ENCODE measurements at regions not wholly inside any gene's neighbourhood (a gene's known extent, or its start where the extent isn't known, plus 50 kb on each side); places are given as distances from the start of the nearest gene placed in this dataset.

- DNase-seq, result no peak
- TF ChIP-seq POLR2A (IDR thresholded peaks at IDR 0.05) (no peak), CTCF (IDR thresholded peaks at IDR 0.05) (no peak)
- 62 to 79% (median 77%) methylated on average over 2 of the region's 2 CpGs for WGBS, 4 donors
- Histone ChIP-seq H3K36me3 (no peaks in the 10 kb centered on the region), H3K9me3 (no peaks in the 10 kb centered on the region), H3K27me3 (no peaks in the 10 kb centered on the region), H3K4me1 (peaks cover 0 to 41% (median 22%) of the 10 kb centered on the region in 12 donors), H3K27ac (no peak overlapping the region), H3K4me3 (no peak overlapping the region)
- ATAC-seq, result no peak
- intact Hi-C loops (cut with DNase I), result loop anchor here in 2 of 10 donors (10.0 kb wide), 2 partner anchors 99 to 171 kb away; partner anchors contain the start of gene PGRMC2 (in 1 of the 2)
Observed at GRCh38 chr4:128384091-128384520, 96.5 kb upstream of the PGRMC2 start.

GRCh38 chr4:128381748-128382559 is 94.3 kb upstream of the PGRMC2 start:
- Histone ChIP-seq H3K27me3 (no peaks in the 10 kb centered on the region), H3K9me3 (peaks cover 0 to 4% (median 0%) of the 10 kb centered on the region in 12 donors), H3K4me3 (no peak overlapping the region), H3K27ac (no peak overlapping the region), H3K4me1 (peaks cover 0 to 25% (median 11%) of the 10 kb centered on the region in 12 donors), H3K36me3 (no peaks in the 10 kb centered on the region)
- WGBS, 4 donors, result 70 to 85% (median 80%) methylated on average over 4 of the region's 4 CpGs
- ATAC-seq (no peak), DNase-seq (no peak)
- intact Hi-C loops (cut with DNase I), result loop anchor here in 2 of 10 donors (10.0 kb wide), 2 partner anchors 97 to 173 kb away; partner anchors contain the start of gene PGRMC2 (in 1 of the 2)
- no peak for TF ChIP-seq CTCF (IDR thresholded peaks at IDR 0.05)
- TF ChIP-seq POLR2A (IDR thresholded peaks at IDR 0.05), result no peak

- TF ChIP-seq CTCF (IDR thresholded peaks at IDR 0.05) (no peak), POLR2A (IDR thresholded peaks at IDR 0.05) (no peak)
- intact Hi-C loops (cut with DNase I), result loop anchor here in 2 of 10 donors (10.0 kb wide), 2 partner anchors 96 to 174 kb away; partner anchors contain the start of gene PGRMC2 (in 1 of the 2)
- Histone ChIP-seq H3K9me3 (peaks cover 0 to 13% (median 0%) of the 10 kb centered on the region in 12 donors), H3K36me3 (no peaks in the 10 kb centered on the region), H3K27me3 (no peaks in the 10 kb centered on the region), H3K4me3 (no peak overlapping the region), H3K27ac (no peak overlapping the region), H3K4me1 (peaks cover 0 to 8% (median 0%) of the 10 kb centered on the region in 12 donors)
- 91 to 94% (median 92%) methylated on average over 4 of the region's 4 CpGs for WGBS, 4 donors
- DNase-seq (no peak), ATAC-seq (no peak)
Observed at GRCh38 chr4:128380306-128380705, 92.7 kb upstream of the PGRMC2 start.

GRCh38 chr4:128379860-128380259 is 92.2 kb upstream of the PGRMC2 start:
- ATAC-seq (peak; percentile 55 to 86 (median 74)), DNase-seq (peak in 4 of 5 donors; percentile 35 to 66 (median 48))
- no peak overlapping the region for H3K4me3 ChIP-seq
- no peaks in the 10 kb centered on the region for H3K36me3 ChIP-seq
- intact Hi-C loops (cut with DNase I), result loop anchor here in 2 of 10 donors (10.0 kb wide), 2 partner anchors 95 to 175 kb away; partner anchors contain the start of gene PGRMC2 (in 1 of the 2)
- H3K27ac ChIP-seq, result no peak overlapping the region
- peaks cover 0 to 13% (median 0%) of the 10 kb centered on the region in 12 donors for H3K9me3 ChIP-seq
- TF ChIP-seq CTCF (IDR thresholded peaks at IDR 0.05) (peak; percentile 25 to 66 (median 49)), POLR2A (IDR thresholded peaks at IDR 0.05) (no peak)
- H3K27me3 ChIP-seq, result no peaks in the 10 kb centered on the region
- WGBS, 4 donors, result 50 to 78% (median 55%) methylated on average over 3 of the region's 3 CpGs
- peaks cover 0 to 8% (median 0%) of the 10 kb centered on the region in 12 donors for H3K4me1 ChIP-seq

All from heart left ventricle (tissue), 16 donors.